ENCODE measurements at regions not wholly inside any gene's neighbourhood (a gene's known extent, or its start where the extent isn't known, plus 50 kb on each side); places are given as distances from the start of the nearest gene placed in this dataset.

DNA sequence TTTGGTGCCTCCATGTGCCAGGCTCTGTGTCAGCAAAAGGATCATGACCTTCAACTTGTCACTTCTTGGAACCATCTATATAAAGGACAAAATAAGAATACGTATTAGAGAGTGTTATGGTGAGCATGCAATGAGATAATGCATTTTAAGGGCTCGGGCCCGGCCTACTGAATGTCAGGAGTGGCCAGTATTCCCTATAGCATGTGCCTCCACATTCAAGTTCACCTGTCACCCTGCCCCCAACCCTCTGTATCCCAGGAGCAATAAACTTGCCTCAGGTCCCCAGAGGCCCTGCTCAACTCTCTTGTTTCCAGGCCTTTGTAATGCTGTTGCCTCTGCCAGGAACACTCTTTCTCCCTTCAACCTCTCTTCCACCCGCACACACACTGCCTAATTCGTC, 90.2 kb upstream of the SLC6A11 start:
- TF ChIP-seq, protein P1, sequence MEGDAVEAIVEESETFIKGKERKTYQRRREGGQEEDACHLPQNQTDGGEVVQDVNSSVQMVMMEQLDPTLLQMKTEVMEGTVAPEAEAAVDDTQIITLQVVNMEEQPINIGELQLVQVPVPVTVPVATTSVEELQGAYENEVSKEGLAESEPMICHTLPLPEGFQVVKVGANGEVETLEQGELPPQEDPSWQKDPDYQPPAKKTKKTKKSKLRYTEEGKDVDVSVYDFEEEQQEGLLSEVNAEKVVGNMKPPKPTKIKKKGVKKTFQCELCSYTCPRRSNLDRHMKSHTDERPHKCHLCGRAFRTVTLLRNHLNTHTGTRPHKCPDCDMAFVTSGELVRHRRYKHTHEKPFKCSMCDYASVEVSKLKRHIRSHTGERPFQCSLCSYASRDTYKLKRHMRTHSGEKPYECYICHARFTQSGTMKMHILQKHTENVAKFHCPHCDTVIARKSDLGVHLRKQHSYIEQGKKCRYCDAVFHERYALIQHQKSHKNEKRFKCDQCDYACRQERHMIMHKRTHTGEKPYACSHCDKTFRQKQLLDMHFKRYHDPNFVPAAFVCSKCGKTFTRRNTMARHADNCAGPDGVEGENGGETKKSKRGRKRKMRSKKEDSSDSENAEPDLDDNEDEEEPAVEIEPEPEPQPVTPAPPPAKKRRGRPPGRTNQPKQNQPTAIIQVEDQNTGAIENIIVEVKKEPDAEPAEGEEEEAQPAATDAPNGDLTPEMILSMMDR (IDR thresholded peaks at IDR 0.05), result no peak
- TF ChIP-seq POLR2A (IDR thresholded peaks at IDR 0.05), result no peak
